Epithelial cell of esophagus (primary cell): ENCODE measurements at regions not wholly inside any gene's neighbourhood (a gene's known extent, or its start where the extent isn't known, plus 50 kb on each side); places are given as distances from the start of the nearest gene placed in this dataset.
"Not testable (repeated sequence)": the region's sequence is repeated elsewhere in the genome, so short reads cannot be mapped to it uniquely, and the experiment has no call there.

ENCODE experiments used
- DNase-seq: peaks from one replicate; pipeline ENCODE4 v3.0.0; 2010; ENCODE audit warnings: low read depth
- H3K4me3 ChIP-seq: 2 replicates; pipeline ENCODE4 v1.5.1; 2011; ENCODE audit warnings: mild to moderate bottlenecking, low read length, control low read depth
- TF ChIP-seq, protein P1 (sequence below): IDR thresholded peaks from 2 replicates; pipeline ENCODE4 v1.5.1; 2011; ENCODE audit warnings: low read depth, mild to moderate bottlenecking, low read length, control low read depth, inconsistent platforms; ENCODE audit not compliant: insufficient read depth; ENCODE audit errors: missing control alignments

DNA sequence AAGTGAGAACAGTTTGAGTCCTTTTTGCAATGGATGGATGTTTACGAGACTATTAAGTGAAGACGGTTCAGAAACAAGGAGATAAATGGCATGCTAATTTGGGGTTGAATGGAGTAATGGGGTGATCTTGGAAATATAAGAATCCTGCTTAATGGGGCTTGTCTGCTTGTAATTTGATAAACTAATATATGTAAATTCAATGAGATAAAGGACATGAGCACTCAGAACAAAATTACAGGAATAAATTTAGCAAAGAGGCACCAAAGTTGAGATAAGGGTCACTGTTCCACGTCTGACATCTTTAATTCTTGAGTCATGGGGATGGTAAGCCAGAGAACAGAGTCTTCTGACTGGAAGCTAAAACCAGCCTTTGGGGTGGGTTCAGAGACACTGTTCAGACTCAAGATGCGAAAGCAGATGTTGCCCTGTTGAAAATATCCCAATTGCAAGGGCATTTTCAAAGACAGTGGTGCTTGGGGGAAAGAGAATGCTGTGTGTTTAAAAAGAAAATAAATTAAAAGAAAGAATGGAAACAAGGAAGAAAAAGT lies 67.8 kb upstream of the CHRNB4 start:
- no peak for DNase-seq
- TF ChIP-seq, protein P1, sequence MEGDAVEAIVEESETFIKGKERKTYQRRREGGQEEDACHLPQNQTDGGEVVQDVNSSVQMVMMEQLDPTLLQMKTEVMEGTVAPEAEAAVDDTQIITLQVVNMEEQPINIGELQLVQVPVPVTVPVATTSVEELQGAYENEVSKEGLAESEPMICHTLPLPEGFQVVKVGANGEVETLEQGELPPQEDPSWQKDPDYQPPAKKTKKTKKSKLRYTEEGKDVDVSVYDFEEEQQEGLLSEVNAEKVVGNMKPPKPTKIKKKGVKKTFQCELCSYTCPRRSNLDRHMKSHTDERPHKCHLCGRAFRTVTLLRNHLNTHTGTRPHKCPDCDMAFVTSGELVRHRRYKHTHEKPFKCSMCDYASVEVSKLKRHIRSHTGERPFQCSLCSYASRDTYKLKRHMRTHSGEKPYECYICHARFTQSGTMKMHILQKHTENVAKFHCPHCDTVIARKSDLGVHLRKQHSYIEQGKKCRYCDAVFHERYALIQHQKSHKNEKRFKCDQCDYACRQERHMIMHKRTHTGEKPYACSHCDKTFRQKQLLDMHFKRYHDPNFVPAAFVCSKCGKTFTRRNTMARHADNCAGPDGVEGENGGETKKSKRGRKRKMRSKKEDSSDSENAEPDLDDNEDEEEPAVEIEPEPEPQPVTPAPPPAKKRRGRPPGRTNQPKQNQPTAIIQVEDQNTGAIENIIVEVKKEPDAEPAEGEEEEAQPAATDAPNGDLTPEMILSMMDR = no peak
- no peak overlapping the region for H3K4me3 ChIP-seq

DNA sequence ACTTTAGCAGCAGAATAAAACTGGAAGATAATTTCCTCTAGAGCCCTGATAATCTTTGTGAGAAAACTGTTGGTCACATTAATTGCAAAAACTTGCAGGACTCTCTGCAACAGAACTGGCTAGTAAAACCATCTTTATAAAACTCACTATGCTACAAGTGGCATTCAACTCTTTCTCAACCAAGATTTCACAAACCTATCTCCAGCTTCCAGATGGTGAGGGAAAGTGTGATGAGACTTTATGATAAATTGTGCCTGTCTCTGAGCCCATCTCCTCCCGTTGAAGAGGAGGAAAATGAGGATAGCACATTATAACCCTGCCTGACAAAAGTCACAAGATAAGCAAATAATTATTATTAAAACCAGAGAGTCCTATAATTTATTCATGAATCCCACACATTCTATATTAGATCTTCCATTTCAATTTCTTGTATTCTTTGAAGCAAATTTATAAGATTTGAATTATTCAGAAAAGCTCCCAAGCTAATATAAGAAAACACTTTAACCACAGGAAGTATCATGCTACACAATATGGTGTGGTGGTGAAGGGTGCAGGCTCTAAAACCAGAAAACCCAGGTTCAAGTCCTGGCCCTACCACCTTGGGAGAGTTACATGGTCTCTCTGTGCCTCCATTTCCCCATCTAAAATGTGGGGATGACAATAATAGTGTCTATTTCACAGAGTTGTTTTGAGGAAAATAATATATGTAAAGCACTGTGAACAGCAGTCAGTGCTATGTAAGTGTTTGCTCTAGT lies 65.6 kb upstream of the CHRNB4 start:
- DNase-seq, H3K4me3 ChIP-seq: not testable (repeated sequence)

DNA sequence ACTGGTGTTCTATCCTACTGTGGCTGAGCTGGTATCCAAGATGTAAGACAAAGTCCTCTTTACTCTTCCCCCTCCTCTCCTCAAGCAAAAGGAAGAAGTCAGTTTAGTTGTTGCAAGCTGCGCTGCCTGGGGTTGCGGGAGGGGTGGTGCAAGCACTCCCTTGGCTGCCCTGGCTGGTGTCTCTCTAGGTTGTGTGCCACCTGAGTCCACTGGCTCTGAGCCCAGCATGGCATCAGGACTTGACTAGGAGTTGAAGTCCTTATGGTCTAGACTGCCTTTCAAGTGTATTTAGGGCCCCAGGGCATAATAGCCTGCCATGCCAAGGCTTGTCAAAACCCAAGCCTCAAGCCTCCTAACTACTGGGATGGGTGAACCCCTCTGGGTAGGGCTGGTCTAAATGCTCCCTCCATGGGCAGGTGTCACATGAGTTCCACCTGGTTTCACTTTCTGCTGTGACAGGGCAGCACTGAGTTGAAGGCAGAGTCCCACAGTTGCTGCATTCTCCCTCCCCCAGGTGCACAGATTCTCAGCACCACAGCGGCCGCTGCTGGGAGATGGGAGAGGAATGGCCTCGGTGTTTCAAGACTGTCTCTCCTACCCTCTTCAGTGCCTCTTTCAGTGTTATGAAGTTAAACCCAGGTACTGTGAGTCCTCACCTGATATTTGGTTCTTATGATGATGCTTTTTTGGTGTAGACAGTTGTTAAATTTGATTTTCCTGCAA lies 62.5 kb upstream of the CHRNB4 start:
- not testable (repeated sequence) for H3K4me3 ChIP-seq, DNase-seq

DNA sequence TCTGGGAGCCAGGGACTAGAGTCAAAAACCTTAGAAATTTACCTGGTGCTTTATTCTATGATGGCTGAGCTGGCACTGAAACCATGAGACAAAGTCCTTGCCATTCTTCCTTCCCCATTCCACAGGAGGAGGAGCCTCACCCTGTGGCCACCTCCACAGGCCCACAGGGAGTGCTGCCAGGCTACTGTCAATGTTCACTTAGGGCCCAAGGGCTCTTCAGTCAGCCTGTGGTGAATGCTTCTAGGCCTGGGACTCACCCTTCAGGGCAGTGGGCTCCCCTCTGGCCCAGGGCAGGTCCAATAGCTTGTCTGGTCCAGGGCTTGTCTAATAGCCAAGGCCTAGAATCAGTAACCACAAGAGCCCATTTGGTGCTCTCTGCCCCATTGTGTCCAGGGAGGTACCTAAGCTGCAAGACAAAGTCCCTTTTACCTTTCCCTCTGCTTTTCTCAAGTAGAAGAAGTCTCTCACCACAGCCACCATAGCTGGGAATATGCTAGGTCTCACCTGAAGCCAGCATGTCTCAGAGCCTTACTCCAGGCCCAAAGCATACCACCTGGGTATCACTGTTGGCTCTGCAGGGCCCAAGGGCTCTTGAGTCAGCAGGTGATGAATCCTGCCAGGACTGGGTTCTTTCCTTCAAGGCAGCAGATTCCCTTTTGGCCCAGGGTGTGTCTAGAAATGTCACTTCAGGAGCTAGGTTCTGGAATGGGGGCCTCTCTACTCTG lies 61.8 kb upstream of the CHRNB4 start:
- H3K4me3 ChIP-seq = no peak overlapping the region
- TF ChIP-seq, protein P1 = no peak
- DNase-seq = peak; percentile 46

DNA sequence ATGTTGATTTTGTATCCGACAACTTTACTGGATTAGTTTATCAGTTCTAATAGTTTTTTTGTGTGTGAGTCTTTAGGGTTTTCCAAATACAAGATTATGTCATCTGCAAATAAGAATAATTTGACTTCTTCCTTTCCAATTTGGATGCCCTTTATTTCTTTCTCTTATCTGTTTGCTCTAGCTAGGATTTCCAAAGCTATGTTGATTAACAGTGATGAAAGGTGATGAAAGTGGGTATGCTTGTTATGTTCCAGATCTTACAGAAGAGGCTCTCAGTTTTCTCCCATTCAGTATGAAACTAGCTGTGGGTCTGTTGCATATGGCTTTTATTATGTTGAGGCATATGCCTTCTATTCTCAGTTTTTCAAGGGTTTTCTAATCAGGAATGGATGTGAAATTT lies 56.4 kb upstream of the CHRNB4 start:
- TF ChIP-seq, protein P1 = no peak
- H3K4me3 ChIP-seq = no peak overlapping the region
- DNase-seq = no peak

DNA sequence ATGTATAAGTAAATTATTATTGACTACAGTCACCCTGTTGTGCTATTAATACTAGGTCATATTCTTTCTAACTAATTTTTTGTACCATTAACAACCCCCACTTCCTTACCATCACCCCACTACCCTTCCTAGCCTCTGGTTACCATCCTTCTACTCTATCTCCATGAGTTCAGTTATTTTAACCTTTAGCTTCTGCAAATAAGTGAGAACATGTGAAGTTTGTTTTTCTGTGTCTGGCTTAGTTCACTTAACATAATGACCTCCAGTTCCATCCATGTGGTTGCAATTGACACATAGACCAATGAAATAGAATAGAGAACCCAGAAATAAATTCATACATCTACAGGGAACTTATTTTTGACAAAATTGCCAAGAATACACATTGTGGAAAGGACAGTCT lies 55.4 kb upstream of the CHRNB4 start:
- TF ChIP-seq, protein P1 = no peak
- no peak for DNase-seq
- no peak overlapping the region for H3K4me3 ChIP-seq

DNA sequence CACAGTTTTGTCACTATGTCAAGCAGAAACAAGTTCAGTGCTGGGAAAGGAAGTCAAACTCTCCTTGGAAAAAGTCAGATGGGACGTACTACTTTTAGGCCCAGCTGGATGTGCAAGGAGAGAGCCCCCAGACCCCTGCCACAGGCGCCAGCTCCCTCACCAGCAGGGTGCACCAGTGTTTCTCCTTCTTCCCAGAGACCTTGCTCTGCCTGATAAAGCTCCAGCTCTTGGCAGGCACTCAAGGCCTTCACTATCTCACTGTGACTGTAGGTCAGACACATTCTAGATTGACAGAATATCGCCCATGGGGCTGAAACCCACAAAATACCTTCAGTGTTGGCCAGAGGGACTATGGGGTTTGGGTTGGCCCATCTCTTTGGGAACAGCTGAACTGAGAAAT lies 54.8 kb upstream of the CHRNB4 start:
- no peak overlapping the region for H3K4me3 ChIP-seq
- TF ChIP-seq, protein P1 = no peak
- no peak for DNase-seq
